Adrenal gland (tissue), 9 donors: ENCODE measurements at regions not wholly inside any gene's neighbourhood (a gene's known extent, or its start where the extent isn't known, plus 50 kb on each side); places are given as distances from the start of the nearest gene placed in this dataset.

Source experiments
- DNase-seq, 7 donors: peaks; one replicate each; pipeline ENCODE4 v3.0.0-alpha.2; 2019 to 2020
- H3K27ac ChIP-seq, 5 donors: fragments of 200-600 bp; sonication (generic) in 4 of 5; 1 replicate in 3 of 5; 2 replicates in 2 of 5; pipeline versions ENCODE4 v1.5.1 to v1.8.0; 2016 to 2020; ENCODE audit warnings: mild to moderate bottlenecking in 1 of 5
- H3K27me3 ChIP-seq: fragments of 200-600 bp; 2 replicates; pipeline ENCODE4 v1.8.0; 2021
- H3K36me3 ChIP-seq, 2 donors: fragments of 200-600 bp; replicated peaks in 1 of 2; 1 replicate in 1 of 2; 2 replicates in 1 of 2; pipeline versions ENCODE4 v1.5.1 to v1.8.0; 2018 to 2022
- H3K4me1 ChIP-seq, 2 donors: fragments of 200-600 bp; replicated peaks in 1 of 2; 1 replicate in 1 of 2; 2 replicates in 1 of 2; pipeline versions ENCODE4 v1.5.1 to v1.8.0; 2018 to 2021
- H3K4me3 ChIP-seq, 4 donors: fragments of 200-600 bp; sonication (generic) in 3 of 4; one replicate each; pipeline ENCODE4 v1.5.1; 2016 to 2018
- H3K9me3 ChIP-seq, 3 donors: fragments of 200-600 bp; sonication (generic) in 1 of 3; replicated peaks in 1 of 3; 1 replicate in 2 of 3; 2 replicates in 1 of 3; pipeline versions ENCODE4 v1.5.1 to v1.8.0; 2016 to 2021
- CTCF ChIP-seq, 6 experiments: fragments of 450-650 bp in 4 of 6; fragments of 200-600 bp in 2 of 6; sonication (generic) in 1 of 6; IDR thresholded peaks; 1 replicate in 5 of 6; 2 replicates in 1 of 6; pipeline versions ENCODE4 v1.5.1 to v1.8.0; 2016 to 2021; ENCODE audit warnings: antibody characterized with exemption in 6 of 6, mild to moderate bottlenecking in 2 of 6, moderate library complexity in 1 of 6
- POLR2A ChIP-seq, 2 donors: fragments of 450-650 bp; IDR thresholded peaks; one replicate each; pipeline ENCODE4 v1.6.1; 2017; ENCODE audit warnings: antibody characterized with exemption in 2 of 2, mild to moderate bottlenecking in 2 of 2, moderate library complexity in 1 of 2
- WGBS, 4 donors: extraction: QIAGEN DNeasy Blood & Tissue Kit in 2 of 4; methylation state at CpG; one replicate each; pipeline versions ENCODE4 v1.1.5 to v1.1.7; 2013 to 2017; 5-methylcytosine and 5-hydroxymethylcytosine counted together
- intact Hi-C, 2 donors: fragments of 100-400 bp; cut with DNase I; formaldehyde crosslinking; loops; one replicate each; pipeline versions ENCODE4 v1.14.1 to v1.15.0; 2022 to 2023
- donor health status: healthy with polysubstance abuse.
- donor health status: Bipolar disorder and iron deficiency.
- donor health status: DM: yes; HTN: yes; CAD: no.
- donor health status: DM: no; HTN: no; CAD: no.
- donor health status: DM: no; HTN: no; CAD: no.

DNA sequence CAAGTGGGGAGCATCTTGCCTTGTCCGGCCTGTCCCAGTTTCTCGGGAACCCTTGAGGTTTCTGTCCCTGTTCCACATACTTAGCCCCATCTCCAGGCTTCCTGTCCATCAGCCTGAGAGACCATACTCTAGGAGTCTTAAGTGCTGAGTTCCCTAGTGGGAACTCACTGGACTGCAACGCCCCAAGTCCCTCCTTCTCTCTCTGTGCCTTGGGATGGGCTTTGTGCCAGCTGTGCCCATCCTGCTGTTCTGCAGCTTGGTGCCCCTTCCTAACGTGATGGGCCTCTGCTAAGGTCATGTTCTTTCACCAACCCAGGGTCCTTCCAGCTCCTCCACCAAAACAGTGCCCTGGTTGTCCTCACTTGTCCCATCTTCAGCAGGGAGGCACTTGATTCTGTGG, 222.3 kb upstream of the ANKRD55 start:
- TF ChIP-seq CTCF (IDR thresholded peaks at IDR 0.05) (no peak), POLR2A (IDR thresholded peaks at IDR 0.05) (no peak)
- 91 to 95% (median 93%) methylated on average over 4 of the region's 4 CpGs for WGBS, 4 donors
- no peak overlapping the region for H3K27ac ChIP-seq
- H3K4me3 ChIP-seq: no peak overlapping the region
- H3K4me1 ChIP-seq: peaks cover 15 to 16% of the 10 kb centered on the region in 2 donors
- no peaks in the 10 kb centered on the region for H3K27me3 ChIP-seq
- no peaks in the 10 kb centered on the region for H3K9me3 ChIP-seq
- no peak for DNase-seq
- no peaks in the 10 kb centered on the region for H3K36me3 ChIP-seq
- intact Hi-C loops: no loop called here

DNA sequence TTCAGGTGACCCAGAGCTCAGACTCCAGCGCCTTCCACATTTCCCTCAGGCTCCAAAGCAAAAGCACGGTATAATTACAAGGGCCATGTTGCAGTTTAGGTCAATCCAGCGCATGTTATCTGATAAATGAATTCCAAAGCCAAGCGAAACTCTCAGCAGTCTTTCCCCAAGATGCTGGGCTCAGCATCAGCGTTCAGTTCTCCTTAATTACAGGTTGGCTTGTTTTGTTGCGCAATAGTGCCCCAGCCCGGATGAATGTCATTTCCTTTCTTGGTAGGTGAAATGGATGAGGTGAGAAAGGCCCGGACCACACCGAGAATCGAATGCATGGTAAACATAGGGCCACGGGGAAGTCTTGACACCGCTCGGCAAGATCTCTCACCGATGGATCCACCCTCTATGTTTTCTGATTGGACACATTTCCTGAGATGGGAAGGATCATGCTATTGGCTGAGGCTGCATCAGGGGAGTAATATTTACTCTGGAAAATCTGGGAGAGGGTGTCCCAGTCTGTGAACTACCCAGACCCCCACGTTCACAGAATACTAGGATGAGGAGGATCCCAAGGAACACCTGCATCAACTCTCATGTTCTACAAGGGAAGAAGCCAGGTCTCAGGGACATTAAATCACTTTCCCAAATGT, 221.2 kb upstream of the ANKRD55 start:
- intact Hi-C loops: no loop called here
- TF ChIP-seq CTCF (IDR thresholded peaks at IDR 0.05): no peak
- TF ChIP-seq POLR2A (IDR thresholded peaks at IDR 0.05): no peak
- H3K4me1 ChIP-seq: peaks cover 15 to 16% of the 10 kb centered on the region in 2 donors
- H3K9me3 ChIP-seq: no peaks in the 10 kb centered on the region
- 94 to 96% (median 96%) methylated on average over 15 of the region's 15 CpGs for WGBS, 4 donors
- no peaks in the 10 kb centered on the region for H3K36me3 ChIP-seq
- H3K27ac ChIP-seq: no peak overlapping the region
- no peak overlapping the region for H3K4me3 ChIP-seq
- no peaks in the 10 kb centered on the region for H3K27me3 ChIP-seq
- DNase-seq: no peak

- Histone ChIP-seq H3K4me3 (no peak overlapping the region), H3K27me3 (no peaks in the 10 kb centered on the region), H3K9me3 (no peaks in the 10 kb centered on the region), H3K27ac (no peak overlapping the region), H3K4me1 (no peaks in the 10 kb centered on the region), H3K36me3 (no peaks in the 10 kb centered on the region)
- DNase-seq: no peak
- WGBS, 4 donors: 94 to 97% (median 94%) methylated on average over 7 of the region's 7 CpGs
- intact Hi-C loops: no loop called here
- no peak for TF ChIP-seq POLR2A (IDR thresholded peaks at IDR 0.05)
- no peak for TF ChIP-seq CTCF (IDR thresholded peaks at IDR 0.05)
Observed at GRCh38 chr5:56451742-56452141, 218.6 kb upstream of the ANKRD55 start.

- Histone ChIP-seq H3K36me3 (no peaks in the 10 kb centered on the region), H3K4me1 (no peaks in the 10 kb centered on the region), H3K27me3 (no peaks in the 10 kb centered on the region), H3K9me3 (no peaks in the 10 kb centered on the region), H3K27ac (no peak overlapping the region), H3K4me3 (no peak overlapping the region)
- WGBS, 4 donors: 82 to 87% (median 85%) methylated on average over 8 of the region's 8 CpGs
- intact Hi-C loops: no loop called here
- TF ChIP-seq POLR2A (IDR thresholded peaks at IDR 0.05) (no peak), CTCF (IDR thresholded peaks at IDR 0.05) (no peak)
- DNase-seq: no peak
Observed at GRCh38 chr5:56450766-56451165, 217.6 kb upstream of the ANKRD55 start.
